Heart right ventricle (tissue), 16 donors: ENCODE measurements at regions not wholly inside any gene's neighbourhood (a gene's known extent, or its start where the extent isn't known, plus 50 kb on each side); places are given as distances from the start of the nearest gene placed in this dataset.

ENCODE experiments used
- ATAC-seq, 8 donors: fragments of 200-7000 bp; cut with Tn5 transposase; one replicate each; pipeline ENCODE4 v1.9.1; 2020; ENCODE audit warnings: mild to moderate bottlenecking in 8 of 8, moderate library complexity in 8 of 8, moderate number of reproducible peaks in 1 of 8
- DNase-seq, 2 donors: peaks; one replicate each; pipeline ENCODE4 v3.0.0-alpha.2; 2020
- H3K27ac ChIP-seq, 10 donors: fragments of 200-600 bp; sonication (generic) in 2 of 10; one replicate each; pipeline versions ENCODE4 v1.5.0 to v1.8.0; 2020 to 2022; ENCODE audit warnings: mild to moderate bottlenecking in 3 of 10
- H3K27me3 ChIP-seq, 7 donors: fragments of 200-600 bp; one replicate each; pipeline ENCODE4 v1.8.0; 2021 to 2022; ENCODE audit warnings: mild to moderate bottlenecking in 2 of 7
- H3K36me3 ChIP-seq, 9 donors: fragments of 200-600 bp; sonication (generic) in 1 of 9; one replicate each; pipeline versions ENCODE4 v1.5.0 to v1.8.0; 2020 to 2022; ENCODE audit warnings: mild to moderate bottlenecking in 2 of 9
- H3K4me1 ChIP-seq, 9 donors: fragments of 200-600 bp; sonication (generic) in 1 of 9; one replicate each; pipeline versions ENCODE4 v1.5.0 to v1.8.0; 2020 to 2022; ENCODE audit warnings: mild to moderate bottlenecking in 4 of 9
- H3K4me3 ChIP-seq, 10 donors: fragments of 200-600 bp; sonication (generic) in 2 of 10; one replicate each; pipeline versions ENCODE4 v1.5.0 to v1.8.0; 2020 to 2022; ENCODE audit warnings: mild to moderate bottlenecking in 7 of 10, moderate library complexity in 2 of 10
- H3K9me3 ChIP-seq, 11 donors: fragments of 200-600 bp in 10 of 11; sonication (generic) in 2 of 11; one replicate each; pipeline versions ENCODE4 v1.5.0 to v1.8.0; 2013 to 2022; ENCODE audit warnings: mild to moderate bottlenecking in 2 of 11, control low read depth in 1 of 11, moderate library complexity in 1 of 11
- WGBS, 2 donors: extraction: QIAGEN DNeasy Blood & Tissue Kit; methylation state at CpG; one replicate each; pipeline ENCODE4 v1.1.7; 2013; ENCODE audit warnings: inconsistent platforms in 1 of 2; 5-methylcytosine and 5-hydroxymethylcytosine counted together
- intact Hi-C, 10 donors: fragments of 100-400 bp; cut with DNase I; formaldehyde crosslinking; loops; one replicate each; pipeline versions ENCODE4 v1.11.1 to v1.14.2; 2022
- TF ChIP-seq, protein P1 (sequence below), 9 donors: fragments of 200-600 bp; sonication (generic) in 2 of 9; IDR thresholded peaks; one replicate each; pipeline versions ENCODE4 v1.5.0 to v1.8.0; 2021 to 2022; ENCODE audit warnings: antibody characterized with exemption in 9 of 9, mild to moderate bottlenecking in 5 of 9, moderate library complexity in 1 of 9
- donor health status: Arrhythmogenic right ventricular cardiomyopathy.
- donor health status: ischemic (EF 13 %, LVEDD 7.1; RV severe dilation, severe dysfunction).
- donor health status: healthy with polysubstance abuse.
- donor health status: DM: no; HTN: yes; CAD: no.
- donor health status: DM: no; HTN: no; CAD: no.
- donor health status: ischemic (EF 25% LVEDD 6.9; RV normal size, moderate dysfunction).
- donor health status: ischemic (EF 25% LVEDD 5.7; RV mildly dilated, moderate dysfunction).
- donor health status: healthy.
- donor health status: DM: yes; HTN: yes; CAD: no.
- donor health status: Ischemic cardiomyopathy.
- donor health status: ischemic (EF 35%, LVEDD 5.7; RV mildly dilated, moderate dysfunction).
- donor health status: nonischemic (EF 11% LVEDD 7.7; RV severe dilation, severe dysfunction).
- donor health status: DM: yes; HTN: yes; CAD: no.
- donor health status: PGD.
- donor health status: ischemic (EF 29% LVEDD 5.4; RV normal size, mild dysfunction).
- donor health status: nonischemic (EF 23%, LVEDD 6.1; RV moderate dilation, normal function).

DNA sequence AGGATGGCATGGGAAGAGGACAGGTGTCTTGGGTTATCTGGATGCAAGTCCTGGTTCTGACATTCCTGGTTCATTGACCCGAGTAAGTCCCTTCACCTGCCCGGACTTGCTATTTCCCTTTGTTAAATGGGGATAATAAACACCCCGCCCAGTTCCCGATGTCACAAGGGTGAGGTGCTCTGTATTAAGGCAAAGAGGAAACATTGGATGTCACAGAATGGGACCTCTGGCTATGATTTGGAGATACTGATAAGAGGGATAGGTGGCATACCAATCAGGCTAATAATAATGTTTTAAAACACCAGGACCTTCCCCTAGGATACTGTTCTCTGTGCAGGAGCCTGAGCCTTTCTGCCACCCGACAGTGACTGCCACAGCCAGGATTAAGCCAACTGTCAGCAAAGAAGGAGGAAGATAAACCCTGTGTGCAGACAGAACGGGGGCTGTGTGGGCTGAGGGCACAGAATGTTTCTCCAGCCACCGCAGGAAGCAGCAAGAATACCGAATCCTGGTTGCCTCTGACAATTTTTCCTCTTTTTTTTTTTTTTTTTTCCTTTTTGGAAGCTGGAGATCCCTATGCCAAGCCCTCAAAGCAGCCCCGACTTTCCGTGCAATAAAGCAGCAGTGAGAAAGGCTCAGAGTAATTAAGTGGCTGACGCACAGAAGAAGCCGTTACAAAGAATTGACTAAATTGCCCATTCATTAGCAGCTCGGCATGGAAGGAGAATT is 336.6 kb downstream of the SMAD2 start:
- intact Hi-C loops = no loop called here
- DNase-seq = no peak
- Histone ChIP-seq H3K27ac (no peak overlapping the region), H3K9me3 (peaks cover 0 to 16% (median 0%) of the 10 kb centered on the region in 11 donors), H3K36me3 (no peaks in the 10 kb centered on the region), H3K4me3 (no peak overlapping the region), H3K27me3 (peaks cover 0 to 71% (median 49%) of the 10 kb centered on the region in 7 donors), H3K4me1 (no peaks in the 10 kb centered on the region)
- WGBS, 2 donors = 32% methylated on average over 13 of the region's 13 CpGs
- ATAC-seq = no peak
- TF ChIP-seq, protein P1, sequence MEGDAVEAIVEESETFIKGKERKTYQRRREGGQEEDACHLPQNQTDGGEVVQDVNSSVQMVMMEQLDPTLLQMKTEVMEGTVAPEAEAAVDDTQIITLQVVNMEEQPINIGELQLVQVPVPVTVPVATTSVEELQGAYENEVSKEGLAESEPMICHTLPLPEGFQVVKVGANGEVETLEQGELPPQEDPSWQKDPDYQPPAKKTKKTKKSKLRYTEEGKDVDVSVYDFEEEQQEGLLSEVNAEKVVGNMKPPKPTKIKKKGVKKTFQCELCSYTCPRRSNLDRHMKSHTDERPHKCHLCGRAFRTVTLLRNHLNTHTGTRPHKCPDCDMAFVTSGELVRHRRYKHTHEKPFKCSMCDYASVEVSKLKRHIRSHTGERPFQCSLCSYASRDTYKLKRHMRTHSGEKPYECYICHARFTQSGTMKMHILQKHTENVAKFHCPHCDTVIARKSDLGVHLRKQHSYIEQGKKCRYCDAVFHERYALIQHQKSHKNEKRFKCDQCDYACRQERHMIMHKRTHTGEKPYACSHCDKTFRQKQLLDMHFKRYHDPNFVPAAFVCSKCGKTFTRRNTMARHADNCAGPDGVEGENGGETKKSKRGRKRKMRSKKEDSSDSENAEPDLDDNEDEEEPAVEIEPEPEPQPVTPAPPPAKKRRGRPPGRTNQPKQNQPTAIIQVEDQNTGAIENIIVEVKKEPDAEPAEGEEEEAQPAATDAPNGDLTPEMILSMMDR (IDR thresholded peaks at IDR 0.05) = no peak

DNA sequence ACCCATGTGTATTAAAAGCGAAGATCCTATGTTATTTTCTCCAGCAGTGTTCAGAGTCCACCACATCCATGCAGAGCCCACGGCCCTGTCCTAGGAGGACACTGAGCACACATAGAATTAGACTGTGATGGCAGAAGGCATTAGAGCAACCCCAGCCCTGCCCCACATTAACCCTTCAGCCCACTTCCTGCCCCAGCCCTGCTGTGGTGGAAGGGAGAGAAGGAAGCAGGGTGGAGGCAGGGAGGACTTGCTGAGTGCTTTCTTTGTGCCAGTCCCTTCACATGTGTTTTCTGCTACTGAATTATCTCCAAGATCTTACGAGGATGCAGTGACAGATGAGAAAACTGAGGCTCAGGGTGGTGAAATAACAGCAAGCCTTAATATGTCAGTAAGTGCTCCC is 339.0 kb downstream of the SMAD2 start:
- Histone ChIP-seq H3K4me1 (no peaks in the 10 kb centered on the region), H3K9me3 (peaks cover 0 to 16% (median 0%) of the 10 kb centered on the region in 11 donors), H3K27ac (no peak overlapping the region), H3K27me3 (peaks cover 0 to 65% (median 47%) of the 10 kb centered on the region in 7 donors), H3K36me3 (no peaks in the 10 kb centered on the region), H3K4me3 (no peak overlapping the region)
- WGBS, 2 donors = 48 to 65% methylated on average over 3 of the region's 3 CpGs
- TF ChIP-seq, protein P1 (IDR thresholded peaks at IDR 0.05) = no peak
- ATAC-seq (no peak), DNase-seq (no peak)
- intact Hi-C loops = no loop called here

DNA sequence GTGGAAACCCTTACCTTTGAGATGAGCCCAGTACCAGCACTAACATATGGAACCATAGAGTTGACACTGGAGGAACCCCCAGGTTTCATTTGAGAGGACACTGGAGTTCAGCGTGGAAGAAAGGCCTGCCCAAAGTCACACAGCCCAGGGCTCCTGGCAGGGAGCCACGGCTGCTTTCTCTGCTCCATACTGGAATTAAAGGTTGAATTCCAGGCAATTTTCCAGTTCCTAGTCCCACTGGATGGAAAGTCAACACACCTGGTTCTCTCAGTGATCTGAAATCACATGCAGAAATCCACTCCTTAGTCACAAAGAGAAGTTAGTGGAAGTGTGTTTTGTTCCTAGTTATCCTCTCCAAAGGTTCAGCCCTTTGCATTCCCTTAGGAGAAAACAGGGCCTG is 336.1 kb upstream of the SKOR2 start:
- H3K9me3 ChIP-seq = no peaks in the 10 kb centered on the region
- ATAC-seq (no peak), DNase-seq (no peak)
- H3K27ac ChIP-seq = no peak overlapping the region
- TF ChIP-seq, protein P1 (IDR thresholded peaks at IDR 0.05) = no peak
- no peaks in the 10 kb centered on the region for H3K36me3 ChIP-seq
- H3K4me1 ChIP-seq = no peaks in the 10 kb centered on the region
- intact Hi-C loops = no loop called here
- 48 to 53% methylated on average over 2 of the region's 2 CpGs for WGBS, 2 donors
- H3K4me3 ChIP-seq = no peak overlapping the region
- peaks cover 0 to 27% (median 11%) of the 10 kb centered on the region in 7 donors for H3K27me3 ChIP-seq

DNA sequence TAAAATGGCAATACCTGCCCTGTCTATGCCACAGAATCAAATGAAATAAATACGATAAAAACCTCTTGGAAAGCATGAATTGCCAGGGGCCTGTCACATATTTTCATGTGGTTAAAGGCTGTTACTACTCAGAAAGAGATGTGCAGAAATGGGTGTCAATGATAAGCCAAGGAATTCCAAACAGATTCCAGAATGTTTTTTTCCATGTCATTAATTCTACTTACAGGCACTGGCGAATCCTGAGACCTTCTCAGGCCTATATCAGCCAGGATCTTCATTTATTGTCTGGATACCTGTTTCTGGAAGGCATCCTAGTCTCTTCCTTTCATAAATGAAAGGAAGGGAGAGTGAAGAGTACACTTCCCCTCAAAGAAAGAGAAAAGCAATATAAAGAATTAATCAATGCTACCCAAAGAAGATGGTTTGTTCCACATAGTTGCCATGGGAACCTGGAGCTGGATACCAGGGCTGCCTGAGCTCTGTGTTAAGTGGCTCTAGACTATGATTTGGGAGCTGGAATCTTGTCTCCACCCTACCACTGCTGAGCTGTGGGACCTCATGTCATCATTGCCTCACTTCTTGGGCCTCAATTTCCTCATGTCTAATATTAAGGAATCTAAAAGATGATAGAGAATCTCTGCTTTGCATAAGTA is 335.1 kb upstream of the SKOR2 start:
- no peak for ATAC-seq
- H3K4me3 ChIP-seq = no peak overlapping the region
- peaks cover 0 to 23% (median 4%) of the 10 kb centered on the region in 7 donors for H3K27me3 ChIP-seq
- TF ChIP-seq, protein P1 (IDR thresholded peaks at IDR 0.05) = no peak
- WGBS, 2 donors = 75 to 78% methylated on average over 2 of the region's 2 CpGs
- H3K4me1 ChIP-seq = no peaks in the 10 kb centered on the region
- no peak for DNase-seq
- no peaks in the 10 kb centered on the region for H3K9me3 ChIP-seq
- H3K27ac ChIP-seq = no peak overlapping the region
- intact Hi-C loops = no loop called here
- H3K36me3 ChIP-seq = no peaks in the 10 kb centered on the region
